ENCODE measurements at regions not wholly inside any gene's neighbourhood (a gene's known extent, or its start where the extent isn't known, plus 50 kb on each side); places are given as distances from the start of the nearest gene placed in this dataset.
A peak's percentile ranks its signal among the peaks of the same experiment; 100 is the strongest.

DNA sequence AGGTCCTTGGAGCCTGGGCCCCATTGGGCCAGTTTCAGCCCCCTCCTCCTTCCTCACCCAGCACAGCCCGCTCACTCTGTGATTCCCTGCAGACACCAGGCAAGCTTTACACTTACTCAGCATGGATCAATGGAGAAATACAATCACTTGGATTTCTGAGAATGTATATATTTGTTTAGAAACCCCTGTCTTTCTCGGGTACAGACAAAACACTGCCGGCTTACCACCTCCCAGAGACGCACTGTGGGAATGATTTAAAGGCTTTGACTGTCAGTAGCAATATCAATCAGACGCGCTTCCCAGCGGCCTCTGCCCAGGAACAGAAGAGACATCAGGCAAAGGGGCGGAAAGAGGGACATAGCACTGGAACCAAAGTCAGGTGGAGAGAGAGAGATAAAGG is 186.5 kb downstream of the MAFB start:
- intact Hi-C loops (cut with DNase I) = no loop called here
- no peak for DNase-seq (ENCODE audit: low spot score)

DNA sequence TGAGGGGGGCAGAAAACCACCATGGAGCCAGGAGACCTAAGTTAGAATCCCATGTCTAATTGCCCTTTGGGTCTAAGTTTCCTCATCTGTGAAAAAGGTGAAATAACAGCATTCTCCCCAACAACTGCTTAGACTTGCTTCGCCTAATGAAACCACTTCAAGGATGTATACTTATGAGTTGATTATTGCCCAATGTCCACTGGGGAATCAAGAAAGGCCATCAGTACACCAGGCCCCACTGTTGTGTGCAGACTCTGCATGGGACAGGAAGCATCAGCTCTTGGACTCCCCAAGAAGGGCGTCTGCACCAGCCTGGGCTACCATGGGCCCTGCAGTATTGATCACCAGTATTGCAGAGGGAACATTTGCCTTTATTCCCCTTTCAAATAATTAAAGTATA is 189.6 kb downstream of the MAFB start:
- no peak for DNase-seq (ENCODE audit: low spot score)
- intact Hi-C loops (cut with DNase I) = loop anchor here in 1 of 2 donors (2.0 kb wide), 1 partner anchor 191 kb away; no protein-coding TSS in a partner anchor

DNA sequence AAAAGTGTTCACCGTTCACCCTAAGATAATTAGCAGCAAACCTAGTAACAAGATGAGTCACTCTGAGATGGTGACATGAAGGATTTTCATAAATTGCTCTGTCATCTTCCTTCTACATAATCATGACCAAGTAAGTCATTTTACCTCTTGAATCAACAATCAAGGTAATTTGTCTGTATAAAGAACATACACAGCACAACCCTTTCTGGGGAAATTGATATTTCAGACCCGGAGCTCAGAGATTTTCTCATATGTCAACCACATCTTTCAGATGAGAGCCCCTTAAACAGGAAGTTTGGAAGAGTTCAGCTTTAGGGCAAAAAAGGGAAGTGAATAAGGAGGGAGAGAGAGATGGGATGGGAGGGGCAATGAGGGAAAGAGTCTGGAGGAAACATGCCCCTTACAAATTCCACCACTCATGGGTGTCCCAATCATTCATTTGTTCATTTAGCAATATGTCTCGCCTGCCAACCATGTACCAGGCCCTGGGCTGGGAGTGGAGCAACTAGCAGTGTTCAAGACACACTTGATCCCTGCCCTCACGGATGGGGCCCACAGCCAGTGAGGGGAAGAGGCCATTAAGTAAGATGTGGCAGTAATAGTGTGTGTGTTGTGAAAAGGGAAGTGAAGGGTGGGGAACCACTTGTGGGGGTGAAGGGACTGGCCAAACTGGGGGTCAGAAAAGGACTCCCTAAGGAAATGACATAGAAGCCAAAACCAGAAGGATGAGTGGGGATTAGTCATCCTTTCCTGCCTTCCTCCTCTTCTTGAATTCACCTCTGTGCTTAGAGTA is 190.9 kb downstream of the MAFB start:
- intact Hi-C loops (cut with DNase I) = loop anchor here in 1 of 2 donors (2.0 kb wide), 1 partner anchor 189 kb away; no protein-coding TSS in a partner anchor
- DNase-seq (ENCODE audit: low spot score) = peak; percentile 88

- intact Hi-C loops (cut with DNase I) = no loop called here
- no peak for DNase-seq (ENCODE audit: low spot score)
Measured at GRCh38 chr20:40495956-40496355, 193.1 kb downstream of the MAFB start.

DNA sequence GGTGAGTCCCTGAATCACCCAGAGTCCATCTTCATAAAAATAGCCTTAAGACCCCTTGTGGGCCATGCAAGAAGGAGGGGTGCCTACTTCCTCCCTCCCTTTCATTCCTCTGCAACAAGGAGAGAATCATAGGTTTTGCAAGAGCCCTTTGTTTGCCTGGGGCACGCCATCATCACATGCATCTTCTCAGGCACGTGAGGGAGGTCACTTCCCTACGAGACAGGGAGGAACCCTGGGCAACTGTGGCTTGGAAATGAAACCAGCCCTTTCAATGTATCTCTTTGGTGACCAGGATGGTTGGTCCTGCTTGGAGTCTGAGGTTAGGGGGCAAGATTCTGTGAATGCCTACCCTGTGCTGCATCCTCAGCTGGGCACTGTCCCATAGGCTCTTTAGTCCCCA is 194.8 kb downstream of the MAFB start:
- intact Hi-C loops (cut with DNase I) = no loop called here
- peak; percentile 82 for DNase-seq (ENCODE audit: low spot score)

GRCh38 chr20:40493549-40493948 is 195.5 kb downstream of the MAFB start:
- intact Hi-C loops (cut with DNase I) = no loop called here
- no peak for DNase-seq (ENCODE audit: low spot score)

DNA sequence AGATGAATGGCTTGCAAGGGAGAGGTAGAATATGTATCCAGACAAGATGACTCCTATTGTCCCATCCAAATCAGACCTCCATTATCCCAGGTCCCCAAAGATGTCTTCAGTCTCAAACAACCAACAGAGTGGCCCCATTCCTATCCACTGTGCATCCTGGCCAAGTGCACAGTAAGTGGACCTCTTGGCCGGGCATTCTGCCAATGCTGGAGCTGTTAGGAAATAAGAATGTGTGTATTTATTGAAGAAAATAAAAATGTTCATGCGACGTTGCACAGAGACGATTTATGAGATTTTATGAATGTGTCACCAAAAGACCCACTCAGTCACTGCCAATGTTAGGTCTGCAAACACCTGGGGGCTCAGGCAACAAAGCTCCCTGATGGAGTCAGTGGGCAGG is 196.0 kb downstream of the MAFB start:
- peak; percentile 83 for DNase-seq (ENCODE audit: low spot score)
- intact Hi-C loops (cut with DNase I) = no loop called here

DNA sequence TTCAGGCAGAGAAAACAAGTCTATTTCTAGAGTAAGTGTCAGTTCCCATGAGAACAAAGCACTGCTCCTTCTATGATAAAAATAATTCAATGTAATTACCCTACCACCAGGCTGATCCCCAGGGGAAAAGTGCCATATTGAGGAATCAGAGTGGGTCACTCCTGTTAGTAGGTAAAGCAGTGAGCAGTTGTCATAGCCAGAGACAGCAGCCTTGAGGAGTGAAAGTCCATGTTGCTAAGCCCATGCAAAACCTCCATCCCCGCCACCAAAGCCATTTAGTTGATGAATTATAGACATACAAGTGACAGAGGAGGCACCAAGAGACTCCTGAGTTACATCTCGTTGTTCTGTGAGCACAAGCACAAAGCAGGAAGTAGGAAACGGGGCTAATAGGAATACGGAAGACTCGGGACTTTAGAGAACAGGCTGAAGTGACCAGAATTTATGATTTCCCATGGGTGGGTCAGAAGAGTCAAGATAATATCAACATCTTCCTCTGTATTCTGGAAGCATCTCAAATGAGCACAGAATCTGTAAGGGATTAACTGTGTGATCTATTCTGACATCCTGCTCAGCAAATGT is 197.9 kb downstream of the MAFB start:
- no peak for DNase-seq (ENCODE audit: low spot score)
- intact Hi-C loops (cut with DNase I) = no loop called here

GRCh38 chr20:40489886-40490285 is 199.2 kb downstream of the MAFB start:
- intact Hi-C loops (cut with DNase I) = no loop called here
- DNase-seq (ENCODE audit: low spot score) = no peak

DNA sequence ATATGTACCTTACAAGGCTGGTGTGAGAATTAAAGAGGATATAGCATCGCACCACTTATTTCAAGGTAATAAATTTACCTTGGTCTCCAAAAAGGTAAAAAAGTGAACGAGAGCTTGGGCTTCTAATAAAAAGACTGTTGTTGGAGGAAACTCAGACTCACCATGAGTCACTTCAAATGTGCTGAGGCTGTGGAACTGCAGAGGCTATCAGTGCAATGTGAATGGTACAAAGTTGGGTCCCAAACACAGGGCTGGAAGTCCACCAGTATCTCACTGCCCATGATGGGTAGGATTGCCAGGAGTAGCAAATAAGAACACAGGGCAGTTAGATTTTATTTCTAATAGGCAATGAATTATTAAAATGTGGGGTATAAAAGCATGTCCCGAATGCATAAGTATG is 200.6 kb downstream of the MAFB start:
- no peak for DNase-seq (ENCODE audit: low spot score)
- intact Hi-C loops (cut with DNase I) = no loop called here

- intact Hi-C loops (cut with DNase I) = no loop called here
Measured at GRCh38 chr20:40486297-40486696, 202.7 kb downstream of the MAFB start.

GRCh38 chr20:40481743-40482458 is 207.1 kb downstream of the MAFB start:
- DNase-seq (ENCODE audit: low spot score) = no peak
- intact Hi-C loops (cut with DNase I) = no loop called here

More at GRCh38 chr20:40486297-40486696, 202.7 kb downstream of the MAFB start:
- DNase-seq (ENCODE audit: low spot score) = no peak

DNA sequence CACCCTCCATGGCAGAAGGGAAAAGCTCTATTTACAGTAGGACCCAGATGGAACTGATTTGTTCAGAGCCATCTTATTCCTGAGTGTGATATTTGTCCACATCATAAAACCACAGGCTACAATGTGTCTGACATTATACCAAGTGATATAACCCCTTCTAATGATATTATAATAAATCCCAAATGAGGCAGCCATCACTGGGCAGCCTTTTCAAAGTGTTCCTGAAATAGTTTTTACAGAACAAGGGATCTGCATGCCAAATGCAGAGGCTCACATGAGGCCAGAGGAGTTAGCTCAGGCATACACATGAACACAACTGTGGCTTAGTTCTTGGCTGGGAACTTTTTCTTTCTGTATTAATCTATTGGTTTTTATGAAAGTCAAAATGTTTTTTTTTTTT is 207.7 kb downstream of the MAFB start:
- intact Hi-C loops (cut with DNase I) = no loop called here
- DNase-seq (ENCODE audit: low spot score) = no peak

GRCh38 chr20:40477805-40478204 is 211.2 kb downstream of the MAFB start:
- no peak for DNase-seq (ENCODE audit: low spot score)
- intact Hi-C loops (cut with DNase I) = no loop called here

DNA sequence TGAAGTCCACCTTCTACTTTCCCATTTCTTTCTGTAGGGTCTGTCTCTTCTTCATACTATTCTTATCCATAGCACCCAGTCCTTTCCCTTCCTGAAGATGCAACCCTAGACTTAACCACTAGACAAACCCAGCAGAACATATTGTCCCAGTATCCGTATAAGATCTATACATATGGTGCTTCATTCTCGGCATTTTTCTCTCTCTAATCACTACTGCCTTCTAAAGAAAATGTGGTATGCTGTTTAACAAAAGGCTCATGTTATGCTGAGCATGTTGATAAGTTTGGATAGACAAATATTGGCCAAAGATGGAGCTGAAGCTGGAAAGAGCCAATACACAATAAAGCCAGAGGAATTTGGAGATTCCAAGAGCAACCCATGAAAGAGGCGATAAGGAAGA is 212.6 kb downstream of the MAFB start:
- intact Hi-C loops (cut with DNase I) = no loop called here
- DNase-seq (ENCODE audit: low spot score) = no peak

DNA sequence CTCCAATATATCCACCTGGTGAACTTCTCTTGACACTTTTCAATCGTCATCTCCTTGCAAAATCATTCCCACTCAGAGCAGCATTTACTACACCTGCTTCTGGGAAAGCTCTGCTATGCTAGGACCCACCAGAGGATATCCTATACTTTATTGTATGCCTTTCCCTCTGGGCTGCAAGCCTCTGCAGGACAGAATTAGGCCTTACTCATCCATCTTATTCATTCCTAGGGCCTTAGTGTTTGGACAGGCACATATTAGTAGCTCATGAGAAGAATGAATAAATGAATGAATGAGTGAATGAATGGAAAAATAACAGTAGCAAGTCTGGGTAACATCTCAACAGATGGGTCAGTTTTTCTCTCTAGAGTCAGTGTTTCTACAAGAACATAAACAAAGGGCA is 216.1 kb downstream of the MAFB start:
- DNase-seq (ENCODE audit: low spot score) = no peak
- intact Hi-C loops (cut with DNase I) = no loop called here

GRCh38 chr20:40471261-40471629 is 217.8 kb downstream of the MAFB start:
- DNase-seq (ENCODE audit: low spot score) = no peak
- intact Hi-C loops (cut with DNase I) = no loop called here

DNA sequence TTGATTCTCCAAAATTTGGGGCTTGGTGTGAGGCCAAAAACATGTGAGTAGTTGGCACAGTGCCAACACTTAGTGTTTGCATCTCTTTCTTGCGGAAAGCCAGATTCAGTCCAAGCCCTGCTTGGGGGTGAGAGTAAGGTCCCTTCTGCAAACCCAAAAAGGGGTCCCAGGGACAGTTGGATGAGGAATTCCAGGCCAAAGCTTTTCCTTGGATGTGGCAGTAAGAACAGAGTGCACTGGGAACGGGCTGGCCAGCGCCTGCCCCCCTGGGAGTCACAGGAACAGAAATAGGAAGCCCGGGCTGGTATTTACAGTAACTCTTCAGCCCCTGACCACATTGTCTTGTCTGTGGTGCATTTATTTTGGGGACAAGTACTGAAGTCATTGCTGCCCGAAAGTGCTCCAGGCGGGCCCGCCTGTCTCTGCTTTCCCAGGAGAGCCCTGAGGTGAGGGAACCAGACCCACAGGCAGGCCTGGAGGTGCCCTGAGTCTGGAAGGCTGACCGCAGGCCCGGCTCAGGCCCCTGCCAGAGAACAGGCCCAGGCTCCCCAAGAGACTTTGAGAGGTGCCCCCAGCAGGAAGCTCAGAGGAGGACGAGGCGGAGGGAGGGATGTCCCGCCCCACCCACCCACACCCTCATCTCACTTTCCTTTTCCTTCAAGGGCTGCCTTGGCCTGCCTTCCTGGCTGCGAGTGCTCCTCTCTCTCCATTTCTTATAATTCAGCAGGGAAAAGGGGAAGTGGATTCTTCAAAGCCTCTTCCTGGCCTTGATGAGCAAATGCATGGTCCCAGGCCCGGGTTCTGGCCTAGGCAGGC is 218.4 kb downstream of the MAFB start:
- no peak for DNase-seq (ENCODE audit: low spot score)
- intact Hi-C loops (cut with DNase I) = no loop called here

GRCh38 chr20:40468759-40469158 is 220.3 kb downstream of the MAFB start:
- intact Hi-C loops (cut with DNase I) = no loop called here
- no peak for DNase-seq (ENCODE audit: low spot score)
